Activated CD4-positive, alpha-beta T cell treated with anti-CD3 and anti-CD28 coated beads for 36 hours (primary cell): ENCODE measurements at regions not wholly inside any gene's neighbourhood (a gene's known extent, or its start where the extent isn't known, plus 50 kb on each side); places are given as distances from the start of the nearest gene placed in this dataset.

Source experiments
- ATAC-seq: fragments of 200-7000 bp; cut with Tn5 transposase; one replicate; pipeline ENCODE4 v1.10.0; 2021; ENCODE audit warnings: mild to moderate bottlenecking, moderate library complexity
- CTCF ChIA-PET: fragments of 350-600 bp; sonication (Branson Sonifier 250); formaldehyde crosslinking; loops from one replicate; lab custom pipeline; 2021; ENCODE audit warnings: antibody characterized with exemption; lab: Charles Lee
- POLR2A ChIA-PET: fragments of 350-600 bp; sonication (Branson Sonifier 250); formaldehyde crosslinking; loops from one replicate; lab custom pipeline; 2021; ENCODE audit warnings: antibody characterized with exemption, inconsistent platforms; lab: Charles Lee
- DNase-seq: peaks from one replicate; pipeline ENCODE4 v3.0.0-alpha.2; 2020
- H3K27ac Mint-ChIP-seq: one replicate; pipeline ENCODE4 v1.8.0; 2021; ENCODE audit warnings: mixed read lengths
- H3K27me3 Mint-ChIP-seq: one replicate; pipeline ENCODE4 v1.8.0; 2021; ENCODE audit warnings: mixed read lengths
- H3K36me3 Mint-ChIP-seq: one replicate; pipeline ENCODE4 v1.8.0; 2021; ENCODE audit warnings: low read depth, mixed read lengths
- H3K4me1 Mint-ChIP-seq: one replicate; pipeline ENCODE4 v1.8.0; 2021; ENCODE audit warnings: mixed read lengths
- H3K4me3 Mint-ChIP-seq: one replicate; pipeline ENCODE4 v1.8.0; 2021; ENCODE audit warnings: mild to moderate bottlenecking, moderate library complexity, mixed read lengths
- H3K9me3 Mint-ChIP-seq: one replicate; pipeline ENCODE4 v1.8.0; 2021; ENCODE audit warnings: low read depth, mixed read lengths
- intact Hi-C, 2 experiments: fragments of 100-400 bp; cut with DNase I in 1 of 2; cut with micrococcal nuclease in 1 of 2; formaldehyde crosslinking; loops; one replicate each; pipeline versions ENCODE4 v1.14.2 to v1.15.1; 2022 to 2024; cut with DNase I, micrococcal nuclease

GRCh38 chr11:131246663-131247062 lies 123.8 kb upstream of the NTM start:
- peaks cover 20% of the 10 kb centered on the region for H3K27me3 Mint-ChIP-seq
- ChIA-PET CTCF (no interaction called here), POLR2A (no interaction called here)
- no peaks in the 10 kb centered on the region for H3K9me3 Mint-ChIP-seq
- H3K36me3 Mint-ChIP-seq, result no peaks in the 10 kb centered on the region
- no peak overlapping the region for H3K4me3 Mint-ChIP-seq
- no peak for ATAC-seq
- H3K27ac Mint-ChIP-seq, result no peak overlapping the region
- intact Hi-C loops, result loop anchor here (5.0 kb wide), 1 partner anchor 426 kb away; no protein-coding TSS in a partner anchor
- no peaks in the 10 kb centered on the region for H3K4me1 Mint-ChIP-seq
- peak; percentile 35 for DNase-seq

- POLR2A ChIA-PET, result no interaction called here
- Mint-ChIP-seq H3K4me1 (no peaks in the 10 kb centered on the region), H3K36me3 (no peaks in the 10 kb centered on the region), H3K9me3 (no peaks in the 10 kb centered on the region), H3K4me3 (no peak overlapping the region), H3K27me3 (peaks cover 25% of the 10 kb centered on the region), H3K27ac (no peak overlapping the region)
- intact Hi-C loops, result loop anchor here (5.0 kb wide), 1 partner anchor 424 kb away; no protein-coding TSS in a partner anchor
- CTCF ChIA-PET, result no interaction called here
- ATAC-seq (no peak), DNase-seq (no peak)
These were observed 121.8 kb upstream of the NTM start for GRCh38 chr11:131248588-131248987.

- intact Hi-C loops, result no loop called here
- ATAC-seq (no peak), DNase-seq (no peak)
- ChIA-PET POLR2A (no interaction called here), CTCF (no interaction called here)
- no peaks in the 10 kb centered on the region for H3K4me1 Mint-ChIP-seq
- H3K4me3 Mint-ChIP-seq, result no peak overlapping the region
- no peaks in the 10 kb centered on the region for H3K36me3 Mint-ChIP-seq
- peaks cover 19% of the 10 kb centered on the region for H3K27me3 Mint-ChIP-seq
- H3K27ac Mint-ChIP-seq, result no peak overlapping the region
- no peaks in the 10 kb centered on the region for H3K9me3 Mint-ChIP-seq
These were observed 117.2 kb upstream of the NTM start for GRCh38 chr11:131253142-131253655.

- no peak overlapping the region for H3K27ac Mint-ChIP-seq
- H3K36me3 Mint-ChIP-seq, result no peaks in the 10 kb centered on the region
- intact Hi-C loops, result no loop called here
- ChIA-PET CTCF (no interaction called here), POLR2A (no interaction called here)
- no peak overlapping the region for H3K4me3 Mint-ChIP-seq
- H3K9me3 Mint-ChIP-seq, result no peaks in the 10 kb centered on the region
- ATAC-seq (no peak), DNase-seq (no peak)
- H3K27me3 Mint-ChIP-seq, result peaks cover 20% of the 10 kb centered on the region
- no peaks in the 10 kb centered on the region for H3K4me1 Mint-ChIP-seq
These were observed 116.7 kb upstream of the NTM start for GRCh38 chr11:131253656-131254151.

- CTCF ChIA-PET, result no interaction called here
- DNase-seq, result no peak
- ATAC-seq, result no peak
These were observed 116.2 kb upstream of the NTM start for GRCh38 chr11:131254254-131254653.

GRCh38 chr11:131274233-131274632 lies 96.2 kb upstream of the NTM start:
- no peak for DNase-seq
- Mint-ChIP-seq H3K4me3 (no peak overlapping the region), H3K27me3 (peaks cover 4% of the 10 kb centered on the region), H3K4me1 (no peaks in the 10 kb centered on the region), H3K27ac (no peak overlapping the region), H3K36me3 (no peaks in the 10 kb centered on the region), H3K9me3 (peaks cover 11% of the 10 kb centered on the region)
- ChIA-PET POLR2A (no interaction called here), CTCF (no interaction called here)
- intact Hi-C loops, result no loop called here
- ATAC-seq, result no peak

More at GRCh38 chr11:131254254-131254653, 116.2 kb upstream of the NTM start:
- Mint-ChIP-seq H3K9me3 (no peaks in the 10 kb centered on the region), H3K4me3 (no peak overlapping the region), H3K27ac (no peak overlapping the region), H3K36me3 (no peaks in the 10 kb centered on the region), H3K27me3 (peaks cover 22% of the 10 kb centered on the region), H3K4me1 (no peaks in the 10 kb centered on the region)
- intact Hi-C loops, result no loop called here
- POLR2A ChIA-PET, result no interaction called here

- no peak overlapping the region for H3K27ac Mint-ChIP-seq
- H3K36me3 Mint-ChIP-seq, result no peaks in the 10 kb centered on the region
- no peak overlapping the region for H3K4me3 Mint-ChIP-seq
- ATAC-seq, result no peak
- H3K9me3 Mint-ChIP-seq, result peaks cover 7% of the 10 kb centered on the region
- no peaks in the 10 kb centered on the region for H3K4me1 Mint-ChIP-seq
- peaks cover 4% of the 10 kb centered on the region for H3K27me3 Mint-ChIP-seq
- intact Hi-C loops, result no loop called here
- ChIA-PET CTCF (interaction anchor here (1.4 kb wide), 1 partner anchor 29 kb away, joined by 5 read pairs; no protein-coding TSS in a partner anchor), POLR2A (no interaction called here)
- no peak for DNase-seq
These were observed 94.8 kb upstream of the NTM start for GRCh38 chr11:131275580-131275979.

GRCh38 chr11:131278472-131278871 lies 91.9 kb upstream of the NTM start:
- DNase-seq, result no peak
- H3K27me3 Mint-ChIP-seq, result peaks cover 2% of the 10 kb centered on the region
- no peaks in the 10 kb centered on the region for H3K4me1 Mint-ChIP-seq
- POLR2A ChIA-PET, result no interaction called here
- H3K4me3 Mint-ChIP-seq, result no peak overlapping the region
- ATAC-seq, result no peak
- CTCF ChIA-PET, result no interaction called here
- no peak overlapping the region for H3K27ac Mint-ChIP-seq
- no peaks in the 10 kb centered on the region for H3K36me3 Mint-ChIP-seq
- H3K9me3 Mint-ChIP-seq, result peaks cover 2% of the 10 kb centered on the region
- intact Hi-C loops, result no loop called here

- Mint-ChIP-seq H3K27me3 (no peaks in the 10 kb centered on the region), H3K27ac (no peak overlapping the region), H3K4me1 (no peaks in the 10 kb centered on the region), H3K36me3 (no peaks in the 10 kb centered on the region), H3K4me3 (no peak overlapping the region), H3K9me3 (no peaks in the 10 kb centered on the region)
- intact Hi-C loops, result no loop called here
- CTCF ChIA-PET, result interaction anchor here (0.6 kb wide), 1 partner anchor 1034 kb away, joined by 3 read pairs; no protein-coding TSS in a partner anchor
- ATAC-seq (no peak), DNase-seq (no peak)
- POLR2A ChIA-PET, result no interaction called here
These were observed 90.6 kb upstream of the NTM start for GRCh38 chr11:131279654-131280384.

GRCh38 chr11:131281316-131281715 lies 89.1 kb upstream of the NTM start:
- intact Hi-C loops, result no loop called here
- DNase-seq (no peak), ATAC-seq (no peak)
- Mint-ChIP-seq H3K9me3 (no peaks in the 10 kb centered on the region), H3K36me3 (no peaks in the 10 kb centered on the region), H3K27me3 (no peaks in the 10 kb centered on the region), H3K27ac (no peak overlapping the region), H3K4me1 (no peaks in the 10 kb centered on the region), H3K4me3 (no peak overlapping the region)
- POLR2A ChIA-PET, result no interaction called here
- CTCF ChIA-PET, result no interaction called here

GRCh38 chr11:131284041-131284440 lies 86.4 kb upstream of the NTM start:
- no peak overlapping the region for H3K27ac Mint-ChIP-seq
- no peaks in the 10 kb centered on the region for H3K36me3 Mint-ChIP-seq
- CTCF ChIA-PET, result interaction anchor here (0.5 kb wide), 1 partner anchor 19 kb away, joined by 3 read pairs; no protein-coding TSS in a partner anchor
- H3K9me3 Mint-ChIP-seq, result no peaks in the 10 kb centered on the region
- H3K4me3 Mint-ChIP-seq, result no peak overlapping the region
- DNase-seq (no peak), ATAC-seq (no peak)
- peaks cover 1% of the 10 kb centered on the region for H3K27me3 Mint-ChIP-seq
- H3K4me1 Mint-ChIP-seq, result no peaks in the 10 kb centered on the region
- intact Hi-C loops, result no loop called here
- POLR2A ChIA-PET, result no interaction called here

GRCh38 chr11:131288521-131289091 lies 81.8 kb upstream of the NTM start:
- intact Hi-C loops, result no loop called here
- POLR2A ChIA-PET, result no interaction called here
- ATAC-seq, result no peak
- Mint-ChIP-seq H3K4me3 (no peak overlapping the region), H3K27ac (no peak overlapping the region), H3K27me3 (peaks cover 1% of the 10 kb centered on the region), H3K36me3 (no peaks in the 10 kb centered on the region), H3K4me1 (no peaks in the 10 kb centered on the region), H3K9me3 (peaks cover 2% of the 10 kb centered on the region)
- CTCF ChIA-PET, result no interaction called here
- DNase-seq, result no peak
